GM19452 (cell line): ENCODE measurements at regions not wholly inside any gene's neighbourhood (a gene's known extent, or its start where the extent isn't known, plus 50 kb on each side); places are given as distances from the start of the nearest gene placed in this dataset.
"Not testable (repeated sequence)": the region's sequence is repeated elsewhere in the genome, so short reads cannot be mapped to it uniquely, and the experiment has no call there.

Source experiments
- ATAC-seq: cut with Tn5 transposase; IDR thresholded peaks from one replicate; pipeline ENCODE4 v1.9.1; 2021; ENCODE audit not compliant: unreplicated experiment

- ATAC-seq: no peak
Observed at GRCh38 chr13:111007209-111007608, 92.3 kb upstream of the ANKRD10 start.

DNA sequence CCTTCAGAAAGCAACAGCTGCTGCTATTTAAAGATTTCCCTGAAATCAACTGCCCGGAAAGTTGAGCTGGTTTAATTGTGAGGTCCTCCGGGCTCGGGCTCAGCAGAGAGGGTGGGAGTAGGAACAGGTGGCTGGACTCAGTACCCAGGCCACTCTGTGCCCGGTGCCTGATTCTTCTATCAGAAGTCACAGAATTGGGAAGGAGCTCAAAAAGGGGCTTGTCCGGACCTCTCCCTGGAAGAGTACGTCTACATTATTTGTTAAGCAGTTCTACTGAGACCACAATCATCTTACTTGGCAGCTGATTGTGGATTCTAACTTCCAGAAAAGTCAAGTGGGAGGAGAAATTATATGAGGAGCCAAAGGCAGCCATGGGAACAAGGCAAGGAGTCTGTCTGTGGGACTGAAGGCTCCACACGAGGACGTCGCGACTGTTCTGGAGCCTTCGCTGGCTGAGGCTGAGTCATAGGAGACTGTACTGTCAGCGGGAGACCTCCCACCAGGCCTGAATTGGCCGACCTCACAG lies 91.7 kb upstream of the ANKRD10 start:
- ATAC-seq: no peak

DNA sequence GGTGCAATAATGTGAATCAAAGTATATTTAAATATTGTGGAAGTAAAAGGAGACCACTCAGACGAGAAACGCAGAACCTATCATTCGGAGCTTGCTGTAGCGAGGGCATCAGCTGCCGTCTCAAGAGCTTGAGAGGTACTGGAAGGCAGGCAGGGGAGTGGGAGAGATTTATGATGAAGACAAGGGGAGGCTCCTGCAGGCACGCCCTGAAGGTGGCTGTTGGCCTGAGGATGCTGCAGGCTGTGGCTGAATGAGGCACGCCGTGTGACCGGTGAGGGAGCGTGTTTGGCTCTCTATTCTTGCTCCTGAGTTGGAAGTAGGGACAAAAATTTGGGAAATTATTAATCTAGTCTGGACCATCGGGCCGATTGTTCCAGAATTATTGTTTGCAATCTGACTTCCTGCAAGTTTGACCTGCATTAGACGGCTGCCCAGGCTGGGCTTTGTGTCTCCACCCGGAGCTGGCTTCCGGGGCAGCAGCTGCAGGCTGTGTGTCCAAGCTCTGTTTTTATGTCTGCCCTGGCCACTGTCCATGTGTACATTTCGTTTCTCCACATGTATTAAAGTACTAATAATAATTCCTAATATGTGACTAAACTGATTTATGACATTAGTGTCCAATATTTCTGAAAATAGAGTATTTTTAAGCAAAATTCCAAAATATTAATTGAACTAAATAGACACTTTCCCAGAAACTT lies 91.1 kb upstream of the ANKRD10 start:
- ATAC-seq: no peak

DNA sequence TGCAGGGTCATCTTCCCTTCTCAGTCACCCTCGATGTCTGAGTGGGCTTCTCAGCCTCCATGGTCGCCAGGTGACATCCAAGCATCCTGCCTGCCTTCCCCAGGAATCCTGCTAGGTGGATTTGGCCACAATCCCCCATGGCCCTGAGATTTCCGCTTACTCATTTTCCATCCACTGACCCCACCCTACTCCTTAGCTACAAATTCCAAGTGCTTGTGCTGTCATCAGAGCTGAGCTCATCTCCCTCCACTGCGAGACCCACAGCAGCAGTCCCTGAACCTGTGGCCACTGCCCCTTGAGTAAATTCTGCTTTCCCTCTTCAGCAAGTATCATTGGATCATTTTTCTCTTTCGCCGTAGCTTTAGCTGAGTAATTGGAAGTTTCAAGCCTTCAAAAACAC lies 90.5 kb upstream of the ANKRD10 start:
- ATAC-seq: no peak

- no peak for ATAC-seq
Observed at GRCh38 chr13:111004444-111004843, 89.6 kb upstream of the ANKRD10 start.

GRCh38 chr13:111001636-111002035 lies 86.8 kb upstream of the ANKRD10 start:
- no peak for ATAC-seq

GRCh38 chr13:110993788-110994187 lies 78.9 kb upstream of the ANKRD10 start:
- no peak for ATAC-seq

DNA sequence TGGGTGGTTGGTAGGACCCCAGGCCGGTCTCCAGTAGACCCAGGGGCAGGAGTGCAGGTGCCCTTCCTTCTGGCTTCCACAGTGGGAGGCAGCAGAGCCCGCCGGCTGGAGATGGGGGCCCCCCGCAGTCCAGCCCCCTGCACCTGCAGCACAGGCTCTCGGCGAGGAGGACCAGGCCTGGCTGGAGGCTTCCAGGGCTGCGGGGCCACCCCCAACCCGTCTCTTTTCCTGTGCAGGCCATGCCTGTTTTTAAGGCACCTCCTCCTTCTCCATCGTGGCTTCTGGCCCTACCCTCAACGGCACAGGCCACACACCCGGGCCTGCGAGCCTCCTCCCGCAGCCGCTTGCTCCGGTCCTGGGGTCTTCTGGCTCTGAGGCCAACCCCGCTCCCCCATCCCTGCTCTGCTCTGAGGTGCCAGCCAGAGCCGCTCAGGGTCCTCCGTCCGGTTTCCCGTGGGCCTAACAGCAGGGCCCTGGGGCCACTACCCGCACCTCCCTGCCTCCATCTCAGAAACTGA lies 77.2 kb upstream of the ANKRD10 start:
- ATAC-seq: no peak

DNA sequence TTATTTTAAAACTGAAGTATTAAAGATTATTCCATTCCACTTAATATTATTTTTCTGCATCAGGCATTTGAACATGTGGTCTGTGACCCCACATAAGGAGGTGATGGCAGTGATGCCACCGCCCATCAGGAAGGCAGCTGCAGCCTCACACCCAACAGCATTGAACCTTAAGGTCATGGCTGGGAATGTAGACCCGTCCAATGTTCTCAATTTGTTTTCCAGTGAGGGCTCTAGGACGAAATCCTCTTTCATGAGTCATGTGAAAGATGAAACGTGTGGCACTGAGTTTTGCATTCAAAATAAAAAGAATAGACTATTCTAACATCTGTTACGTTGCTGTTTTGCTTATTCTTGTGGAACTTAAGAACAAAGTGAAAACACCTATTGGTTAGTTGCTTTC lies 74.5 kb upstream of the ANKRD10 start:
- no peak for ATAC-seq

DNA sequence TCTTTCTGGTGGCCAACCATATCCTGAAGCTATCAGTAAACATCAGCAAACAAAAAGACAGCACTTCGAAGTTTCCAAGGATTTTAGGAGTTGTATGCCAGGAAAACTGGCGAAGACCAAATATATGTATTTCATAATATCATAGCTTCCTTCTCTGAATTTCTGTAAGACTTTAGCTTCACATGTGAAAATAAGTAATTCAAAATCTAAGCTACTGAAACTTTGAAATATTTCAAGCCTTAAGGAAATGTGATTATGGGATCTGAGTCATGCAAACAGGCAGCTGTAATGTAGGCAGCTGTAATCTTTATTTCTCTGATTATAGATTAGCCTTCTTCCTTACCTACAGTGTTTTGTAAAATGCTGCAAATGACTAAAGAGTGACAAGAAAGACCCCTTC lies 70.7 kb upstream of the ANKRD10 start:
- ATAC-seq: no peak

- ATAC-seq: no peak
Observed at GRCh38 chr13:110984798-110985197, 69.9 kb upstream of the ANKRD10 start.

DNA sequence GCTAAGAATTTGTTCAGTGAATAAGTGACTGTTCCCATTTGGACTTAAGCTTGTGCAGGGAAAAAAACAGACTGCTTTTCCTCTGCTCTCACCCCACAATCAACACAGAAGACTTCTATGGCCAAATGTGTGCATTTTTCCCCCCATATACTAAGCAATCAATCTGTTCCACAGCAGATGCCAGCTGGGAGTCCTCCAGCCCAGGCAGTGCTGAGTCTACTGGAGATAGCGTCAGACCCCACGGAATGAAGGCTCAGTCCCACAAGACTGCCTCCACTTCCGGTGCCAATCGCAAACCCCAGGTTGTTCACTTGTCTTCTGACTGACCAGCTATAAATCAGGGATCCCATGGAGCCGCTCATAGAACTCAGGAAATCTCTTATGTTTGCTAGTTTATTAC lies 69.5 kb upstream of the ANKRD10 start:
- ATAC-seq: no peak

DNA sequence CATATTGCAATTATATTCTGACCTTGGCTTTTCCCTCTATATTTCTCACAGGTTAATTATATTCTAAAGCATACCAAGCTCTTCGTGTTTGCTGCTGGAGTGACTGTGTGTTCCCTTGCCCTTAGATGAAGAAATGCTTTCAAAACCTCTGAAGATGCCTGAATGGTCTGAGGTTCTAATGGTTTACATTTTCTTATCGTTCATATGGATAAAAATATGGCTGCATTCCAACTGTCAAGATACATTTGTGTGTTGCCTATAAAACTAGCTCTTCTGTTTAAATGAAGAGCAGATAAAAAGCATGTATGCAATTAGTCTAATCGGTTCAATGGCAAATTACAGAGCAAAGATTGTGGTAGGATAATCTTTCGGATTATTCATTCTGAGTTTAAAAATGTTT lies 68.4 kb upstream of the ANKRD10 start:
- ATAC-seq: no peak

GRCh38 chr13:110981379-110981778 lies 66.5 kb upstream of the ANKRD10 start:
- no peak for ATAC-seq

- no peak for ATAC-seq
Observed at GRCh38 chr13:110980921-110981320, 66.1 kb upstream of the ANKRD10 start.

GRCh38 chr13:110979149-110979548 lies 64.3 kb upstream of the ANKRD10 start:
- not testable (repeated sequence) for ATAC-seq

GRCh38 chr13:110978390-110978789 lies 63.5 kb upstream of the ANKRD10 start:
- no peak for ATAC-seq

DNA sequence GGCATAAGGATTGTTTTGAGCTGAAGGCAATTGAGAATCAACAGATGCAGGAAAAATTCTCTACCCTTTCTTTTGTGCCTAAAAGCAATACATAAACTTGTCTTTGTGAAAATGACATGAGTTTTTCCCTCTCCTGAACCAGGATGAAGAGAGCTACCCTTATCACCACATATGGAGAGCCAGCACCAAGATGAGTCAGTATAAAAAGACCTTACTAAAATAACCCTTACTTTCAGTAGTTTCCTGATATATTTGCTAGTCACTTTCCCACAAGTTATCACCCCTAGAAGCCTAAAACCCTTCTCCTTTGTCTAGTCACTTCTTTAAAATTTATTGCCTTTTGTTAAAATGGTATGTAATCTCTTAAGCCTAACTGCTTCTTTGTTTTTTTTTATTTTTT lies 61.9 kb upstream of the ANKRD10 start:
- ATAC-seq: no peak

DNA sequence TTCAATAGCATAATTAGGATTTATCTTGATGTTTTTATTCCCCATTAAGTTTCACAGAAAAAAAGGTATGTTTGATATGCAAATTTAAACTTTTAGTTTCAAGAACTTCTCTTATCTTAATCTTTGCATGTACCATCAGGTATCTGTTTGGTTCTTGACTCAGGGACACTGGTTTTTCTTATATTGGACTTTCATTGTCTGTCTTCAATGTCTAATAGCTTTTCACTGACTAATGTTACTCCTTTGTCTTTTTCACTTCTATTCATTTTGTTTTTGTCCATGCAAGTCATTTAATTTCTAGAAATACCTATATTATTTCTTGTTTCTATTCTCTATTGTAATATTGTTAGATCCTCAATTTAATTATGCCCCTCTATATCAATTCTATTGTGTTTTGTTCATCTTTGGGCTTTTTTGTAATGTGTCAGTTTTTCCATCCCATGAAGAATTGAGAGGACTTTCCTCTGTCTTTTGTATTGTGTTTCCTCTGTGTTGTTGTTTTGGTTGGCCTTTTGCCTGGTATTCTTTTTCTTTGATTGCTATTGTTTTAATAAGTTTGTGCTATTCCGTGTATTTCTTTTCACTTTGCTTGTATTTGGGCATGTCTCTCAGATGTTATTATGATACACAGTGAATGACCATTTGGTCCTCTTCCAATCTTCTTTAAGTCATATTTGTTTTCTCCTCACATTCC lies 58.3 kb upstream of the ANKRD10 start:
- ATAC-seq: no peak

GRCh38 chr13:110971486-110971885 lies 56.6 kb upstream of the ANKRD10 start:
- no peak for ATAC-seq

DNA sequence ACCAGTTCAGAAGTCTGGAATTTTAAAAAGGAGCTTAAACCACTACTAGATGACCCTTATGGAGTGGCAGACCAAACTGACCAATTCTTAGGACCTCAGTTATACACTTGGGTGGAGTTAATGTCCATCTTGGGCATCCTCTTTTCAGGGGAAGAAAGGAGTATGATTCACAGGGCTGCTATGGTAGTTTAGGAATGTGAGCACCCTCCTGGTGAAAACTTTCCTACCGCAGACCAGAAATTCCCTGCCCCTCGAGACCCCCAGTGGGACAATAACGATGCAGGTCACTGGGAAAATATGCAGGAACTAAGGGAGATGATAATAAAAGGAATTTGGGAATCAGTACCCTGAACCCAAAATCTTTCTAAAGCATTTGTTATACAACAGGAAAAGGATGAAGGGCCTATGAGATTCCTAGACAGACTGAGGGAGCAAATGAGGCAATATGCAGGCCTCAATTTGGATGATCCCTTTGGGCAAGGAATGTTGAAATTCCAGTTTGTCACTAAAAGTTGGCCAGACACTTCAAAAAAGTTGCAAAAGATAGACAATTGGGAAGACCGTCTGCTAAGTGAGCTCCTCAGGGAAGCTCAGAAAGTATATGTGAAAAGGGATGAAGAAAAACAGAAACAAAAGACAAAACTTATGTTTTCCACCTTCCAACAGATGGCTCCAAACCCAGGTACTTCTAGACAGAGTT lies 52.4 kb upstream of the ANKRD10 start:
- ATAC-seq: not testable (repeated sequence)

- no peak for ATAC-seq
Observed at GRCh38 chr13:110965755-110966134, 50.9 kb upstream of the ANKRD10 start.
